ENCODE measurements at regions not wholly inside any gene's neighbourhood (a gene's known extent, or its start where the extent isn't known, plus 50 kb on each side); places are given as distances from the start of the nearest gene placed in this dataset.

GRCh38 chr3:112413722-112414121 is 80.8 kb downstream of the CD200 start:
- Histone ChIP-seq H3K9me3 (no peaks in the 10 kb centered on the region), H3F3A (replicated peaks; ENCODE audit: insufficient read depth) (no peaks in the 10 kb centered on the region), H2AFZ (ENCODE audit: low read depth) (no peak overlapping the region), H3K9ac (no peak overlapping the region), H3K9me2 (no peaks in the 10 kb centered on the region), H3K4me1 (ENCODE audit: control insufficient read depth in 1 of 2, insufficient read depth in 2 of 2, low read depth in 1 of 2, low read length in 1 of 2) (no peaks in the 10 kb centered on the region), H3K27me3 (ENCODE audit: insufficient read depth) (no peaks in the 10 kb centered on the region), H3K27ac (ENCODE audit: low read depth in 2 of 2, low read length in 1 of 2) (no peak overlapping the region), H4K20me1 (ENCODE audit: insufficient read depth) (no peaks in the 10 kb centered on the region), H3K4me2 (no peak overlapping the region), H3K4me3 (ENCODE audit: low read depth in 2 of 2, low read length in 1 of 2) (no peak overlapping the region), H3K36me3 (replicated peaks in 1 of 2; ENCODE audit: control insufficient read depth in 1 of 2, insufficient read depth in 2 of 2, low read length in 1 of 2) (no peaks in the 10 kb centered on the region), H3K79me2 (ENCODE audit: insufficient read depth) (no peaks in the 10 kb centered on the region)
- TF ChIP-seq POLR2AphosphoS5 (IDR thresholded peaks at IDR 0.05; ENCODE audit: low read depth, low read length) (no peak), GATA2 (CRISPR knock-in tag; IDR thresholded peaks at IDR 0.05) (no peak), RXRA (IDR thresholded peaks at IDR 0.05; ENCODE audit: borderline replicate concordance, low read depth) (no peak), MEF2A (IDR thresholded peaks at IDR 0.05; ENCODE audit: borderline replicate concordance, low read depth) (no peak), TAF1 (IDR thresholded peaks at IDR 0.05; ENCODE audit: borderline replicate concordance, low read depth, low read length) (no peak), CHD2 (IDR thresholded peaks at IDR 0.05; ENCODE audit: low read length, partially characterized antibody) (no peak), PBX3 (IDR thresholded peaks at IDR 0.05) (no peak), ZBTB33 (IDR thresholded peaks at IDR 0.05; ENCODE audit: borderline replicate concordance, low read depth) (no peak), EZH2phosphoT487 (IDR thresholded peaks at IDR 0.05; ENCODE audit: borderline replicate concordance, low read depth) (no peak), SIN3A (IDR thresholded peaks at IDR 0.05; ENCODE audit: borderline replicate concordance, low read depth, low read length) (no peak), FOXM1 (IDR thresholded peaks at IDR 0.05; ENCODE audit: low read depth) (no peak), MAX (IDR thresholded peaks at IDR 0.05; ENCODE audit: low read depth) (no peak), IRF3 (IDR thresholded peaks at IDR 0.05; ENCODE audit: low read depth, low read length) (no peak), TCF12 (IDR thresholded peaks at IDR 0.05) (no peak), MXI1 (IDR thresholded peaks at IDR 0.05; ENCODE audit: low read depth, low read length) (no peak), FOXJ3 (CRISPR knock-in tag; IDR thresholded peaks at IDR 0.05) (no peak), RAD21 (IDR thresholded peaks at IDR 0.05; ENCODE audit: low read length) (no peak), ELF1 (IDR thresholded peaks at IDR 0.05) (no peak), NFIC (IDR thresholded peaks at IDR 0.05; ENCODE audit: borderline replicate concordance) (no peak)
- ChIA-PET POLR2A (no interaction called here), CTCF (interaction anchor here (0.6 kb wide), 1 partner anchor 1854 kb away, joined by 3 read pairs; no protein-coding TSS in a partner anchor)
- WGBS (ENCODE audit: low lambda C conversion rate): 16% methylated on average over 3 of the region's 3 CpGs
- DNase-seq: no peak
